ENCODE measurements at regions not wholly inside any gene's neighbourhood (a gene's known extent, or its start where the extent isn't known, plus 50 kb on each side); places are given as distances from the start of the nearest gene placed in this dataset.

DNA sequence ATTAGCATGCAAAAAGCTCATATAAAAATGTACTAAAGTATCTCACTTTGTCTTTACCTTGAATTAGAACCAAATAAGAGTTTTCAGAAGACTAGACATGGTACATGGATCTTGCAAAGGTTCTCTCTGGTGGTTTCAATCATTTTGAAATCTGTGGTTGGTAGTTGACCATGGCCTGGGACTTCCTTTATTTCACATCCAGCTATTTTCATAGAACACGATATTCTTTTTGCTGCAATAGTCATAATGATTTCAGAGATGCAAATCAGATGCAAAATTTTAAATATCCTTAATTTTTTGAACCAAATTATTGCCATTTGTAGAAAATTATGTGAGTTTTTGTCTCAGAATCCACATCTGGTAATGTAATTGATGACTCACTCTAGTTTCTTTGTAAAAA, 375.1 kb upstream of the ZP4 start:
- Mint-ChIP-seq H3K4me1 (ENCODE audit: low read depth) (no peaks in the 10 kb centered on the region), H3K36me3 (ENCODE audit: low read depth) (no peaks in the 10 kb centered on the region), H3K9me3 (no peaks in the 10 kb centered on the region)

GRCh38 chr1:238264951-238265350, 374.2 kb upstream of the ZP4 start:
- Mint-ChIP-seq H3K27me3 (ENCODE audit: insufficient read depth) (no peaks in the 10 kb centered on the region), H3K36me3 (ENCODE audit: low read depth) (no peaks in the 10 kb centered on the region), H3K9me3 (no peaks in the 10 kb centered on the region), H3K27ac (no peak overlapping the region), H3K4me1 (ENCODE audit: low read depth) (no peaks in the 10 kb centered on the region), H3K4me3 (no peak overlapping the region)
- intact Hi-C loops (cut with micrococcal nuclease), result no loop called here
- no peak for DNase-seq (ENCODE audit: low spot score)

More for the DNA sequence above, 375.1 kb upstream of the ZP4 start:
- Mint-ChIP-seq H3K4me3 (no peak overlapping the region), H3K27ac (no peak overlapping the region), H3K27me3 (ENCODE audit: insufficient read depth) (no peaks in the 10 kb centered on the region)
- DNase-seq (ENCODE audit: low spot score), result no peak
- intact Hi-C loops (cut with micrococcal nuclease), result no loop called here

- H3K4me3 Mint-ChIP-seq, result no peak overlapping the region
- H3K27ac Mint-ChIP-seq, result no peak overlapping the region
- H3K4me1 Mint-ChIP-seq (ENCODE audit: low read depth), result no peaks in the 10 kb centered on the region
- no peak for DNase-seq (ENCODE audit: low spot score)
- H3K27me3 Mint-ChIP-seq (ENCODE audit: insufficient read depth), result no peaks in the 10 kb centered on the region
- no peaks in the 10 kb centered on the region for H3K9me3 Mint-ChIP-seq
- intact Hi-C loops (cut with micrococcal nuclease), result no loop called here
- no peaks in the 10 kb centered on the region for H3K36me3 Mint-ChIP-seq (ENCODE audit: low read depth)
These were observed 367.8 kb upstream of the ZP4 start for GRCh38 chr1:238258510-238258909.

GRCh38 chr1:238257018-238257621, 366.4 kb upstream of the ZP4 start:
- Mint-ChIP-seq H3K4me1 (ENCODE audit: low read depth) (no peaks in the 10 kb centered on the region), H3K9me3 (no peaks in the 10 kb centered on the region), H3K36me3 (ENCODE audit: low read depth) (no peaks in the 10 kb centered on the region), H3K27me3 (ENCODE audit: insufficient read depth) (no peaks in the 10 kb centered on the region), H3K4me3 (no peak overlapping the region), H3K27ac (no peak overlapping the region)
- intact Hi-C loops (cut with micrococcal nuclease), result no loop called here
- DNase-seq (ENCODE audit: low spot score), result no peak

GRCh38 chr1:238254935-238255334, 364.2 kb upstream of the ZP4 start:
- Mint-ChIP-seq H3K36me3 (ENCODE audit: low read depth) (no peaks in the 10 kb centered on the region), H3K9me3 (no peaks in the 10 kb centered on the region), H3K4me1 (ENCODE audit: low read depth) (no peaks in the 10 kb centered on the region), H3K4me3 (no peak overlapping the region), H3K27me3 (ENCODE audit: insufficient read depth) (no peaks in the 10 kb centered on the region), H3K27ac (no peak overlapping the region)
- DNase-seq (ENCODE audit: low spot score), result no peak
- intact Hi-C loops (cut with micrococcal nuclease), result loop anchor here (5.0 kb wide), 2 partner anchors 1642 to 1722 kb away; no protein-coding TSS in a partner anchor

- no peaks in the 10 kb centered on the region for H3K27me3 Mint-ChIP-seq (ENCODE audit: insufficient read depth)
- H3K4me3 Mint-ChIP-seq, result no peak overlapping the region
- no peaks in the 10 kb centered on the region for H3K9me3 Mint-ChIP-seq
- intact Hi-C loops (cut with micrococcal nuclease), result loop anchor here (5.0 kb wide), 2 partner anchors 1645 to 1725 kb away; no protein-coding TSS in a partner anchor
- no peaks in the 10 kb centered on the region for H3K4me1 Mint-ChIP-seq (ENCODE audit: low read depth)
- DNase-seq (ENCODE audit: low spot score), result no peak
- no peaks in the 10 kb centered on the region for H3K36me3 Mint-ChIP-seq (ENCODE audit: low read depth)
- no peak overlapping the region for H3K27ac Mint-ChIP-seq
These were observed 361.5 kb upstream of the ZP4 start for GRCh38 chr1:238252033-238252802.

GRCh38 chr1:238248356-238248755, 357.6 kb upstream of the ZP4 start:
- H3K27ac Mint-ChIP-seq, result no peak overlapping the region
- intact Hi-C loops (cut with micrococcal nuclease), result no loop called here
- H3K36me3 Mint-ChIP-seq (ENCODE audit: low read depth), result no peaks in the 10 kb centered on the region
- no peaks in the 10 kb centered on the region for H3K27me3 Mint-ChIP-seq (ENCODE audit: insufficient read depth)
- no peaks in the 10 kb centered on the region for H3K4me1 Mint-ChIP-seq (ENCODE audit: low read depth)
- no peak for DNase-seq (ENCODE audit: low spot score)
- no peak overlapping the region for H3K4me3 Mint-ChIP-seq
- H3K9me3 Mint-ChIP-seq, result no peaks in the 10 kb centered on the region

DNA sequence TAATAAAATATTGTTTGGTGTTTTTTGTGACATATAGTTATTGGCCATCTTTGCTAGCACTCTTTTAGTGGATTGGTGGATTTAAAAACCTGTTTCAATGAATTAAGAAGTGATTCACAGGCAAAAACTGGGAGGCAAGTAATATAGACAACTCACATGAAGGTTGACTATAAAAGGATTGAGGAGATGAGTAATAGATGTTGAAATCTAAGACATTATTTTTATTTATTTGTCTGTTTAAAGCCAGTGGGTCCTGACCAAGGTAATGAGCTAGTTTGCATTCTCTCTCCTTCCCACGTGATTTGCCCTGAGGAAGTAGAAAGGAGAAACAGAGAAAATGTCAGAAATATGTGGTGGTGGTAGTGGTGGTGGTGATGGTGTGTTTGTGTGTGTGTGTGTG, 351.5 kb upstream of the ZP4 start:
- no peak overlapping the region for H3K27ac Mint-ChIP-seq
- intact Hi-C loops (cut with micrococcal nuclease), result no loop called here
- H3K27me3 Mint-ChIP-seq (ENCODE audit: insufficient read depth), result no peaks in the 10 kb centered on the region
- peaks cover 10% of the 10 kb centered on the region for H3K9me3 Mint-ChIP-seq
- no peaks in the 10 kb centered on the region for H3K36me3 Mint-ChIP-seq (ENCODE audit: low read depth)
- no peaks in the 10 kb centered on the region for H3K4me1 Mint-ChIP-seq (ENCODE audit: low read depth)
- DNase-seq (ENCODE audit: low spot score), result no peak
- no peak overlapping the region for H3K4me3 Mint-ChIP-seq

GRCh38 chr1:238241607-238242006, 350.9 kb upstream of the ZP4 start:
- no peak for DNase-seq (ENCODE audit: low spot score)
- Mint-ChIP-seq H3K27ac (no peak overlapping the region), H3K27me3 (ENCODE audit: insufficient read depth) (no peaks in the 10 kb centered on the region), H3K36me3 (ENCODE audit: low read depth) (no peaks in the 10 kb centered on the region), H3K4me1 (ENCODE audit: low read depth) (no peaks in the 10 kb centered on the region), H3K9me3 (peaks cover 10% of the 10 kb centered on the region), H3K4me3 (no peak overlapping the region)
- intact Hi-C loops (cut with micrococcal nuclease), result no loop called here

GRCh38 chr1:238239343-238239742, 348.6 kb upstream of the ZP4 start:
- H3K36me3 Mint-ChIP-seq (ENCODE audit: low read depth), result no peaks in the 10 kb centered on the region
- intact Hi-C loops (cut with micrococcal nuclease), result no loop called here
- no peaks in the 10 kb centered on the region for H3K4me1 Mint-ChIP-seq (ENCODE audit: low read depth)
- no peaks in the 10 kb centered on the region for H3K27me3 Mint-ChIP-seq (ENCODE audit: insufficient read depth)
- no peak overlapping the region for H3K27ac Mint-ChIP-seq
- DNase-seq (ENCODE audit: low spot score), result no peak
- H3K4me3 Mint-ChIP-seq, result no peak overlapping the region
- peaks cover 10% of the 10 kb centered on the region for H3K9me3 Mint-ChIP-seq

GRCh38 chr1:238233966-238234365, 343.2 kb upstream of the ZP4 start:
- Mint-ChIP-seq H3K27me3 (ENCODE audit: insufficient read depth) (no peaks in the 10 kb centered on the region), H3K27ac (no peak overlapping the region), H3K4me3 (no peak overlapping the region), H3K9me3 (peaks cover 10% of the 10 kb centered on the region), H3K36me3 (ENCODE audit: low read depth) (no peaks in the 10 kb centered on the region), H3K4me1 (ENCODE audit: low read depth) (no peaks in the 10 kb centered on the region)
- no peak for DNase-seq (ENCODE audit: low spot score)
- intact Hi-C loops (cut with micrococcal nuclease), result no loop called here

DNA sequence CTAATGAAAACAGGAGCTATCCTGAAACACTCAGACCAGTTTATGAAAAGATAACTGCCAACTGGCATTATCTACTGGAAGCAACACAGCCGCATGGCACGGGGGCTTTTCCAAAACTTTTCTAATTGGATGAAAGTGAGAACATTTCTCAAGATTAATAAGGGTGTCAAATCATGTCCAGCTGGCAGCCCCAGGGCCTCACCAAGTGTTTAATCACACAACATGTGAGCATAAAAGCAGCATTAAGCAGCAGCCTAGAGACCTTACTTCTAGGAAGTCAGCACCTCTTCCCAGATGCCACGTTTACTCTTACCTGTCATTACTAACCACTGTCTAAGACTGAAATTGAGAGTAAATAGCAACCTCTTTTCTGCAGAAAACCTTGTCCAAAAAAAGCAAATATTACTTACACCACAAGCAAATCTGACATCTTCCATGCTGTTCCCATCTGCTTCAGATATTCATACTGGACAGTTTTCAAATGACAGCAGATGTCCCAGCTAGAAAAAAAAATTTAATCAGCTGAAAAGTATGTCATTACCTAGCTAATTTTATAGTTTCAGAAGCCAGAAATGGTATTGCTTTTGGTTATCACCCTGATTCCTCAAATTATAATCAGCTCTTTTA, 341.5 kb upstream of the ZP4 start:
- Mint-ChIP-seq H3K27me3 (ENCODE audit: insufficient read depth) (no peaks in the 10 kb centered on the region), H3K9me3 (peaks cover 3% of the 10 kb centered on the region), H3K4me3 (no peak overlapping the region), H3K27ac (no peak overlapping the region), H3K4me1 (ENCODE audit: low read depth) (no peaks in the 10 kb centered on the region), H3K36me3 (ENCODE audit: low read depth) (no peaks in the 10 kb centered on the region)
- DNase-seq (ENCODE audit: low spot score), result no peak
- intact Hi-C loops (cut with micrococcal nuclease), result no loop called here

DNA sequence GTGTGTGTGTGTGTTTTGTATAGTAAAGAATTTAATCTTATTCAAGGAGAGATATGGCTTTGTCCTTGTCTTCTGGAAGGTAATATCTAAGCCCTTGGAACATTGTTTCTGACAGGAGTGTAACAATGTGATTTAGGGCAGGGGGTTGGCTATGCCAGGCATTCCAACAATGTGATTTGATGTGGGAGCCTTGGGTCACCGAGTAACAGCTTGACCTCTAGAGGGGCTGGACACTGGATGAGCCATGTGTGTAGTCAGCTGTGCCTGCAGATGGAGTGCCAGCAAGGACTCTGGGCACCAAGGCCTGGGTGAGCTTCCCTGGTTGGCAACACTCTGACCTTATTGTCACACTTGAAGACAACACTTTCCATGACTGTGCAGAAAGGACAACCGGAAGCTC, 336.1 kb upstream of the ZP4 start:
- H3K36me3 Mint-ChIP-seq (ENCODE audit: low read depth), result no peaks in the 10 kb centered on the region

More for the DNA sequence above, 336.1 kb upstream of the ZP4 start:
- Mint-ChIP-seq H3K27me3 (ENCODE audit: insufficient read depth) (no peaks in the 10 kb centered on the region), H3K27ac (no peak overlapping the region), H3K4me3 (no peak overlapping the region), H3K9me3 (peaks cover 3% of the 10 kb centered on the region), H3K4me1 (ENCODE audit: low read depth) (no peaks in the 10 kb centered on the region)
- no peak for DNase-seq (ENCODE audit: low spot score)
- intact Hi-C loops (cut with micrococcal nuclease), result no loop called here
